HL-60 (cell line): ENCODE measurements at regions not wholly inside any gene's neighbourhood (a gene's known extent, or its start where the extent isn't known, plus 50 kb on each side); places are given as distances from the start of the nearest gene placed in this dataset.

Experiments
- POLR2AphosphoS5 ChIP-seq: IDR thresholded peaks from 2 replicates; pipeline ENCODE4 v1.6.1; 2012; ENCODE audit warnings: low read depth
- TF ChIP-seq, protein P1 (sequence below): IDR thresholded peaks from one replicate; pipeline ENCODE4 v1.5.1; 2011; ENCODE audit warnings: low read length, control low read depth, inconsistent platforms; ENCODE audit not compliant: insufficient read depth

DNA sequence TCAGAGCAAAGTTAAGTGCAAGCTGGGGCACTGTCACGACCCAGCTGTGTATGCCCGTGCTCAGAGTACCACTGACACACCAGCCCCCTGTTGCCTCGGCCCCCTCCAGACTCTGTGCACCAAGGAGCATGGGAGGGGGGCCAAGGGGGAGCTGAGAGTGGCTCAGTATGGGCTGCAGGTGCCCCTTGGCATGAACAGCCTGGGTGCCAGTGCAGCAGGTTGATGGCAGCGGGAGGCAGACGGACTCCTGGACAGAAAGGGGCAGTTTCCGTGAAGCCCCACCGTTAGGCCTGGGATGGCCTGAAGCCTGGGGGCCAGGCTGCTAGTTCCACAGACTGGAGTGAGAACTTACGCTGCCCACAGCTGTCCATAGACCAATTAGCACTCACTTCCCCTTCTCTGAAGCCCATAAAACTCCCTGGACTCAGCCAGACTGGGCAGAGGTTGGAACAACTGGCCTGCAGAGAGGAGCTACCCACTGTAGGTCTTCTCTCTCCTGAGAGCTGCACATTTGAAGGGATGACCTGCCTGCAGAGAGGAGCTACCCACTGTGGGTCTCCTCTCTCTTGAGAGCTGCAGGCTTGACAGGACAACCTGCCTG, 182.8 kb downstream of the DEPDC1B start:
- TF ChIP-seq, protein P1, sequence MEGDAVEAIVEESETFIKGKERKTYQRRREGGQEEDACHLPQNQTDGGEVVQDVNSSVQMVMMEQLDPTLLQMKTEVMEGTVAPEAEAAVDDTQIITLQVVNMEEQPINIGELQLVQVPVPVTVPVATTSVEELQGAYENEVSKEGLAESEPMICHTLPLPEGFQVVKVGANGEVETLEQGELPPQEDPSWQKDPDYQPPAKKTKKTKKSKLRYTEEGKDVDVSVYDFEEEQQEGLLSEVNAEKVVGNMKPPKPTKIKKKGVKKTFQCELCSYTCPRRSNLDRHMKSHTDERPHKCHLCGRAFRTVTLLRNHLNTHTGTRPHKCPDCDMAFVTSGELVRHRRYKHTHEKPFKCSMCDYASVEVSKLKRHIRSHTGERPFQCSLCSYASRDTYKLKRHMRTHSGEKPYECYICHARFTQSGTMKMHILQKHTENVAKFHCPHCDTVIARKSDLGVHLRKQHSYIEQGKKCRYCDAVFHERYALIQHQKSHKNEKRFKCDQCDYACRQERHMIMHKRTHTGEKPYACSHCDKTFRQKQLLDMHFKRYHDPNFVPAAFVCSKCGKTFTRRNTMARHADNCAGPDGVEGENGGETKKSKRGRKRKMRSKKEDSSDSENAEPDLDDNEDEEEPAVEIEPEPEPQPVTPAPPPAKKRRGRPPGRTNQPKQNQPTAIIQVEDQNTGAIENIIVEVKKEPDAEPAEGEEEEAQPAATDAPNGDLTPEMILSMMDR, result no peak
- TF ChIP-seq POLR2AphosphoS5, result no peak
